ENCODE measurements at regions not wholly inside any gene's neighbourhood (a gene's known extent, or its start where the extent isn't known, plus 50 kb on each side); places are given as distances from the start of the nearest gene placed in this dataset.

- H3K4me3 ChIP-seq (ENCODE audit: insufficient read depth, low read depth, low read length) = no peak overlapping the region
- no peak overlapping the region for H2AFZ ChIP-seq (ENCODE audit: low read depth, low read length)
- H4K20me1 ChIP-seq (ENCODE audit: insufficient read depth, low read length) = no peaks in the 10 kb centered on the region
- H3K36me3 ChIP-seq (ENCODE audit: insufficient read depth, low read length) = no peaks in the 10 kb centered on the region
- H3K4me1 ChIP-seq (ENCODE audit: insufficient read depth, low read length) = no peaks in the 10 kb centered on the region
- H3K9me3 ChIP-seq (ENCODE audit: insufficient read depth, low read depth, low read length) = no peaks in the 10 kb centered on the region
- H3K27me3 ChIP-seq (ENCODE audit: insufficient read depth, low read length) = peaks cover 2% of the 10 kb centered on the region
- FAIRE-seq (no peak), DNase-seq (ENCODE audit: low read depth) (no peak)
- peaks cover 3% of the 10 kb centered on the region for H3K9me3 Mint-ChIP-seq (ENCODE audit: unreplicated experiment)
- H3K4me3 Mint-ChIP-seq (ENCODE audit: unreplicated experiment) = no peak overlapping the region
- no peaks in the 10 kb centered on the region for H3K79me2 ChIP-seq (ENCODE audit: insufficient read depth, low read length)
- no peak overlapping the region for H3K9ac ChIP-seq (ENCODE audit: low read length)
- H3K36me3 Mint-ChIP-seq (ENCODE audit: low read depth, unreplicated experiment) = no peaks in the 10 kb centered on the region
- H3K27ac Mint-ChIP-seq (ENCODE audit: unreplicated experiment) = no peak overlapping the region
- H3K27me3 Mint-ChIP-seq (ENCODE audit: low read depth, unreplicated experiment) = peaks cover 12% of the 10 kb centered on the region
- H3K4me1 Mint-ChIP-seq (ENCODE audit: low read depth, unreplicated experiment) = no peaks in the 10 kb centered on the region
- TF ChIP-seq, protein P1, sequence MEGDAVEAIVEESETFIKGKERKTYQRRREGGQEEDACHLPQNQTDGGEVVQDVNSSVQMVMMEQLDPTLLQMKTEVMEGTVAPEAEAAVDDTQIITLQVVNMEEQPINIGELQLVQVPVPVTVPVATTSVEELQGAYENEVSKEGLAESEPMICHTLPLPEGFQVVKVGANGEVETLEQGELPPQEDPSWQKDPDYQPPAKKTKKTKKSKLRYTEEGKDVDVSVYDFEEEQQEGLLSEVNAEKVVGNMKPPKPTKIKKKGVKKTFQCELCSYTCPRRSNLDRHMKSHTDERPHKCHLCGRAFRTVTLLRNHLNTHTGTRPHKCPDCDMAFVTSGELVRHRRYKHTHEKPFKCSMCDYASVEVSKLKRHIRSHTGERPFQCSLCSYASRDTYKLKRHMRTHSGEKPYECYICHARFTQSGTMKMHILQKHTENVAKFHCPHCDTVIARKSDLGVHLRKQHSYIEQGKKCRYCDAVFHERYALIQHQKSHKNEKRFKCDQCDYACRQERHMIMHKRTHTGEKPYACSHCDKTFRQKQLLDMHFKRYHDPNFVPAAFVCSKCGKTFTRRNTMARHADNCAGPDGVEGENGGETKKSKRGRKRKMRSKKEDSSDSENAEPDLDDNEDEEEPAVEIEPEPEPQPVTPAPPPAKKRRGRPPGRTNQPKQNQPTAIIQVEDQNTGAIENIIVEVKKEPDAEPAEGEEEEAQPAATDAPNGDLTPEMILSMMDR (IDR thresholded peaks at IDR 0.05; ENCODE audit: insufficient read depth, low read depth, low read length) = no peak
- TF ChIP-seq EZH2 (IDR thresholded peaks at IDR 0.05; ENCODE audit: insufficient read depth, low read length) = no peak
- H3K4me2 ChIP-seq (ENCODE audit: low read length) = no peak overlapping the region
- no peak overlapping the region for H3K27ac ChIP-seq (ENCODE audit: low read depth, low read length)
Observed at GRCh38 chr10:35722226-35722625, 80.1 kb upstream of the FZD8 start.

GRCh38 chr10:35720366-35720765 lies 78.3 kb upstream of the FZD8 start:
- Histone ChIP-seq H3K4me3 (ENCODE audit: insufficient read depth, low read depth, low read length) (no peak overlapping the region), H3K36me3 (ENCODE audit: insufficient read depth, low read length) (no peaks in the 10 kb centered on the region), H3K27ac (ENCODE audit: low read depth, low read length) (no peak overlapping the region), H3K4me1 (ENCODE audit: insufficient read depth, low read length) (no peaks in the 10 kb centered on the region), H3K27me3 (ENCODE audit: insufficient read depth, low read length) (peaks cover 2% of the 10 kb centered on the region), H2AFZ (ENCODE audit: low read depth, low read length) (no peak overlapping the region), H3K79me2 (ENCODE audit: insufficient read depth, low read length) (no peaks in the 10 kb centered on the region), H3K9me3 (ENCODE audit: insufficient read depth, low read depth, low read length) (no peaks in the 10 kb centered on the region), H3K4me2 (ENCODE audit: low read length) (no peak overlapping the region), H3K9ac (ENCODE audit: low read length) (no peak overlapping the region), H4K20me1 (ENCODE audit: insufficient read depth, low read length) (no peaks in the 10 kb centered on the region)
- no peak overlapping the region for H3K27ac Mint-ChIP-seq (ENCODE audit: unreplicated experiment)
- H3K36me3 Mint-ChIP-seq (ENCODE audit: low read depth, unreplicated experiment) = no peaks in the 10 kb centered on the region
- H3K4me3 Mint-ChIP-seq (ENCODE audit: unreplicated experiment) = no peak overlapping the region
- no peaks in the 10 kb centered on the region for H3K4me1 Mint-ChIP-seq (ENCODE audit: low read depth, unreplicated experiment)
- FAIRE-seq (no peak), DNase-seq (ENCODE audit: low read depth) (no peak)
- H3K27me3 Mint-ChIP-seq (ENCODE audit: low read depth, unreplicated experiment) = peaks cover 9% of the 10 kb centered on the region
- H3K9me3 Mint-ChIP-seq (ENCODE audit: unreplicated experiment) = peaks cover 3% of the 10 kb centered on the region
- TF ChIP-seq, protein P1 (IDR thresholded peaks at IDR 0.05; ENCODE audit: insufficient read depth, low read depth, low read length) = no peak
- TF ChIP-seq EZH2 (IDR thresholded peaks at IDR 0.05; ENCODE audit: insufficient read depth, low read length) = no peak

- H3K4me2 ChIP-seq (ENCODE audit: low read length) = no peak overlapping the region
- H3K9ac ChIP-seq (ENCODE audit: low read length) = no peak overlapping the region
- no peaks in the 10 kb centered on the region for H3K36me3 ChIP-seq (ENCODE audit: insufficient read depth, low read length)
- H3K27me3 ChIP-seq (ENCODE audit: insufficient read depth, low read length) = peaks cover 2% of the 10 kb centered on the region
- H3K27ac Mint-ChIP-seq (ENCODE audit: unreplicated experiment) = no peak overlapping the region
- no peak overlapping the region for H2AFZ ChIP-seq (ENCODE audit: low read depth, low read length)
- H3K4me3 ChIP-seq (ENCODE audit: insufficient read depth, low read depth, low read length) = no peak overlapping the region
- H4K20me1 ChIP-seq (ENCODE audit: insufficient read depth, low read length) = no peaks in the 10 kb centered on the region
- no peak for FAIRE-seq
- no peaks in the 10 kb centered on the region for H3K79me2 ChIP-seq (ENCODE audit: insufficient read depth, low read length)
- H3K4me1 ChIP-seq (ENCODE audit: insufficient read depth, low read length) = no peaks in the 10 kb centered on the region
- H3K4me3 Mint-ChIP-seq (ENCODE audit: unreplicated experiment) = no peak overlapping the region
- TF ChIP-seq EZH2 (IDR thresholded peaks at IDR 0.05; ENCODE audit: insufficient read depth, low read length) = no peak
- TF ChIP-seq, protein P1 (IDR thresholded peaks at IDR 0.05; ENCODE audit: insufficient read depth, low read depth, low read length) = no peak
- DNase-seq (ENCODE audit: low read depth) = no peak
- H3K27me3 Mint-ChIP-seq (ENCODE audit: low read depth, unreplicated experiment) = peaks cover 4% of the 10 kb centered on the region
- no peaks in the 10 kb centered on the region for H3K9me3 ChIP-seq (ENCODE audit: insufficient read depth, low read depth, low read length)
- H3K36me3 Mint-ChIP-seq (ENCODE audit: low read depth, unreplicated experiment) = no peaks in the 10 kb centered on the region
- H3K4me1 Mint-ChIP-seq (ENCODE audit: low read depth, unreplicated experiment) = peaks cover 3% of the 10 kb centered on the region
- no peaks in the 10 kb centered on the region for H3K9me3 Mint-ChIP-seq (ENCODE audit: unreplicated experiment)
- H3K27ac ChIP-seq (ENCODE audit: low read depth, low read length) = no peak overlapping the region
Observed at GRCh38 chr10:35716776-35717175, 74.7 kb upstream of the FZD8 start.

Measured in astrocyte (in vitro differentiated cells and primary cell).